ENCODE measurements at regions not wholly inside any gene's neighbourhood (a gene's known extent, or its start where the extent isn't known, plus 50 kb on each side); places are given as distances from the start of the nearest gene placed in this dataset.

GRCh38 chr13:105464249-105464648 lies 1071.2 kb downstream of the EFNB2 start:
- DNase-seq, result no peak
- Mint-ChIP-seq H3K27ac (no peak overlapping the region), H3K4me3 (no peak overlapping the region), H3K4me1 (ENCODE audit: low read depth) (peaks cover 16% of the 10 kb centered on the region; the same call in 1 of the 2 replicates), H3K27me3 (ENCODE audit: insufficient read depth) (no peaks in the 10 kb centered on the region; the same call in 1 of the 2 replicates), H3K36me3 (ENCODE audit: low read depth) (no peaks in the 10 kb centered on the region), H3K9me3 (peaks cover 8% of the 10 kb centered on the region; the same call in 1 of the 2 replicates)
- no peak for TF ChIP-seq CTCF (IDR thresholded peaks at IDR 0.05)

- Mint-ChIP-seq H3K36me3 (ENCODE audit: low read depth) (no peaks in the 10 kb centered on the region), H3K27ac (no peak overlapping the region), H3K9me3 (peaks cover 7% of the 10 kb centered on the region; the same call in 1 of the 2 replicates), H3K4me1 (ENCODE audit: low read depth) (peaks cover 21% of the 10 kb centered on the region; the same call in 1 of the 2 replicates), H3K27me3 (ENCODE audit: insufficient read depth) (no peaks in the 10 kb centered on the region; the same call in 1 of the 2 replicates), H3K4me3 (no peak overlapping the region)
- TF ChIP-seq CTCF (IDR thresholded peaks at IDR 0.05), result no peak
- DNase-seq, result no peak
These were observed 1072.4 kb downstream of the EFNB2 start for GRCh38 chr13:105463011-105463501.

- no peak overlapping the region for H3K4me3 Mint-ChIP-seq
- no peak overlapping the region for H3K27ac Mint-ChIP-seq
- no peaks in the 10 kb centered on the region; the same call in 1 of the 2 replicates for H3K27me3 Mint-ChIP-seq (ENCODE audit: insufficient read depth)
- H3K9me3 Mint-ChIP-seq, result peaks cover 3% of the 10 kb centered on the region; the same call in 1 of the 2 replicates
- no peak for DNase-seq
- peaks cover 28% of the 10 kb centered on the region; the same call in 1 of the 2 replicates for H3K4me1 Mint-ChIP-seq (ENCODE audit: low read depth)
- no peak for TF ChIP-seq CTCF (IDR thresholded peaks at IDR 0.05)
- H3K36me3 Mint-ChIP-seq (ENCODE audit: low read depth), result no peaks in the 10 kb centered on the region
These were observed 1073.4 kb downstream of the EFNB2 start for GRCh38 chr13:105462098-105462497.

- H3K4me1 Mint-ChIP-seq (ENCODE audit: low read depth), result peaks cover 17% of the 10 kb centered on the region; the same call in 1 of the 2 replicates
- H3K27ac Mint-ChIP-seq, result no peak overlapping the region
- H3K27me3 Mint-ChIP-seq (ENCODE audit: insufficient read depth), result no peaks in the 10 kb centered on the region; the same call in 1 of the 2 replicates
- TF ChIP-seq CTCF (IDR thresholded peaks at IDR 0.05), result no peak
- H3K4me3 Mint-ChIP-seq, result no peak overlapping the region
- no peak for DNase-seq
- H3K36me3 Mint-ChIP-seq (ENCODE audit: low read depth), result no peaks in the 10 kb centered on the region; the same call in 1 of the 2 replicates
- peaks cover 9% of the 10 kb centered on the region for H3K9me3 Mint-ChIP-seq
These were observed 1082.6 kb downstream of the EFNB2 start for GRCh38 chr13:105452895-105453294.

- TF ChIP-seq CTCF (IDR thresholded peaks at IDR 0.05), result no peak
- Mint-ChIP-seq H3K27me3 (ENCODE audit: insufficient read depth) (no peaks in the 10 kb centered on the region; the same call in 1 of the 2 replicates), H3K9me3 (peaks cover 8% of the 10 kb centered on the region), H3K4me1 (ENCODE audit: low read depth) (peaks cover 19% of the 10 kb centered on the region; the same call in 1 of the 2 replicates), H3K27ac (no peak overlapping the region), H3K4me3 (no peak overlapping the region), H3K36me3 (ENCODE audit: low read depth) (no peaks in the 10 kb centered on the region; the same call in 1 of the 2 replicates)
- DNase-seq, result no peak
These were observed 1084.7 kb downstream of the EFNB2 start for GRCh38 chr13:105450784-105451183.
